Mesenchymal stem cell (in vitro differentiated cells and primary cell): ENCODE measurements at regions not wholly inside any gene's neighbourhood (a gene's known extent, or its start where the extent isn't known, plus 50 kb on each side); places are given as distances from the start of the nearest gene placed in this dataset.
A peak's percentile ranks its signal among the peaks of the same experiment; 100 is the strongest.

Experiments used
- DNase-seq: peaks from one replicate; pipeline ENCODE4 v3.0.0-alpha.2; 2013
- H2AFZ ChIP-seq: one replicate; pipeline ENCODE4 v1.6.1; 2013; ENCODE audit warnings: low read depth, mild to moderate bottlenecking, control low read depth, inconsistent platforms, low read length, moderate library complexity
- H2AK5ac ChIP-seq: 2 replicates; pipeline ENCODE4 v1.6.1; 2013; ENCODE audit warnings: low read length, moderate library complexity, mild to moderate bottlenecking, inconsistent platforms; ENCODE audit not compliant: severe bottlenecking
- H2BK120ac ChIP-seq: one replicate; pipeline ENCODE4 v1.6.1; 2013; ENCODE audit warnings: low read depth, mild to moderate bottlenecking, inconsistent platforms, low read length, moderate library complexity
- H2BK12ac ChIP-seq, 2 experiments: one replicate each; pipeline ENCODE4 v1.6.1; 2013; ENCODE audit warnings: inconsistent platforms in 2 of 2, low read length in 2 of 2, mild to moderate bottlenecking in 2 of 2, moderate library complexity in 2 of 2, control low read depth in 1 of 2
- H2BK15ac ChIP-seq: one replicate; pipeline ENCODE4 v1.6.1; 2013; ENCODE audit warnings: mild to moderate bottlenecking, low read depth, inconsistent platforms; ENCODE audit not compliant: poor library complexity, severe bottlenecking
- H2BK5ac ChIP-seq: 2 replicates; pipeline ENCODE4 v1.6.1; 2013; ENCODE audit warnings: low read depth, mild to moderate bottlenecking, low read length, control low read depth, inconsistent platforms; ENCODE audit not compliant: poor library complexity, severe bottlenecking
- H3K14ac ChIP-seq, 2 experiments: one replicate each; pipeline ENCODE4 v1.6.1; 2013; ENCODE audit warnings: inconsistent platforms in 2 of 2, low read length in 2 of 2, control low read depth in 1 of 2, mild to moderate bottlenecking in 1 of 2, moderate library complexity in 1 of 2
- H3K18ac ChIP-seq, 2 experiments: one replicate each; pipeline ENCODE4 v1.6.1; 2013; ENCODE audit warnings: inconsistent platforms in 2 of 2, low read length in 2 of 2, control low read depth in 1 of 2, low read depth in 1 of 2, mild to moderate bottlenecking in 1 of 2
- H3K23ac ChIP-seq, 2 experiments: one replicate each; pipeline ENCODE4 v1.6.1; 2013; ENCODE audit warnings: inconsistent platforms in 2 of 2, low read length in 2 of 2, mild to moderate bottlenecking in 2 of 2, moderate library complexity in 2 of 2, control low read depth in 1 of 2
- H3K27ac ChIP-seq: 2 replicates; pipeline ENCODE4 v1.5.1; 2013; ENCODE audit warnings: mild to moderate bottlenecking, moderate library complexity, low read length, control low read depth, inconsistent platforms; ENCODE audit not compliant: poor library complexity, severe bottlenecking
- H3K27me3 ChIP-seq, 2 experiments: 2 replicates each; pipeline versions ENCODE4 v1.6.1 to v1.7.0; 2013; ENCODE audit warnings: low read length in 2 of 2, mild to moderate bottlenecking in 2 of 2, moderate library complexity in 2 of 2, control low read depth in 1 of 2, inconsistent platforms in 1 of 2; ENCODE audit not compliant: control insufficient read depth in 1 of 2, insufficient read depth in 1 of 2
- H3K36me3 ChIP-seq, 2 experiments: 2 replicates each; pipeline versions ENCODE4 v1.6.1 to v1.7.0; 2013; ENCODE audit warnings: low read length in 2 of 2, control low read depth in 1 of 2, inconsistent platforms in 1 of 2, low read depth in 1 of 2, mild to moderate bottlenecking in 1 of 2; ENCODE audit not compliant: insufficient read depth in 2 of 2, control insufficient read depth in 1 of 2
- H3K4ac ChIP-seq, 2 experiments: one replicate each; pipeline ENCODE4 v1.6.1; 2013; ENCODE audit warnings: inconsistent platforms in 2 of 2, low read length in 2 of 2, mild to moderate bottlenecking in 2 of 2, moderate library complexity in 2 of 2, control low read depth in 1 of 2, low read depth in 1 of 2
- H3K4me1 ChIP-seq: 2 replicates; pipeline ENCODE4 v1.6.1; 2013; ENCODE audit warnings: low read depth, low read length, control low read depth; ENCODE audit not compliant: control insufficient read depth, insufficient read depth
- H3K4me2 ChIP-seq: 2 replicates; pipeline ENCODE4 v1.6.1; 2013; ENCODE audit warnings: low read length, mild to moderate bottlenecking, inconsistent platforms; ENCODE audit not compliant: poor library complexity, severe bottlenecking
- H3K4me3 ChIP-seq, 2 experiments: 2 replicates each; pipeline versions ENCODE4 v1.5.1 to v1.7.0; 2013; ENCODE audit warnings: low read length in 2 of 2, mild to moderate bottlenecking in 2 of 2, control low read depth in 1 of 2, low read depth in 1 of 2; ENCODE audit not compliant: insufficient read depth in 1 of 2
- H3K79me1 ChIP-seq: replicated peaks from 2 replicates; pipeline ENCODE4 v1.6.1; 2013; ENCODE audit warnings: mild to moderate bottlenecking, control low read depth, low read length, inconsistent platforms; ENCODE audit not compliant: poor library complexity, severe bottlenecking
- H3K9ac ChIP-seq: 2 replicates; pipeline ENCODE4 v1.7.0; 2013; ENCODE audit warnings: mild to moderate bottlenecking, low read length, moderate library complexity
- H3K9me3 ChIP-seq: 2 replicates; pipeline ENCODE4 v1.7.0; 2013; ENCODE audit warnings: mild to moderate bottlenecking, low read length; ENCODE audit not compliant: control insufficient read depth
- H4K8ac ChIP-seq: one replicate; pipeline ENCODE4 v1.6.1; 2013; ENCODE audit warnings: inconsistent platforms, mild to moderate bottlenecking, low read length, moderate library complexity
- H4K91ac ChIP-seq: one replicate; pipeline ENCODE4 v1.6.1; 2013; ENCODE audit warnings: mild to moderate bottlenecking, low read length, inconsistent platforms
- WGBS: methylation state at CpG from one replicate; pipeline ENCODE4 v1.1.7; 2013; ENCODE audit warnings: mixed read lengths; 5-methylcytosine and 5-hydroxymethylcytosine counted together

GRCh38 chr12:13390918-13391317 is 194.4 kb downstream of the EMP1 start:
- H2BK12ac ChIP-seq: no peak overlapping the region

GRCh38 chr12:13390381-13390861 is 193.9 kb downstream of the EMP1 start:
- H2BK12ac ChIP-seq: no peak overlapping the region
- no peaks in the 10 kb centered on the region for H3K9me3 ChIP-seq
- no peak overlapping the region for H3K23ac ChIP-seq
- H3K9ac ChIP-seq: peak overlapping the region; percentile 26
- no peak overlapping the region for H4K8ac ChIP-seq
- H2BK15ac ChIP-seq: no peak overlapping the region
- peaks cover 6 to 7% of the 10 kb centered on the region in 2 experiments for H3K27me3 ChIP-seq
- no peak overlapping the region for H2AFZ ChIP-seq
- no peaks in the 10 kb centered on the region for H3K36me3 ChIP-seq
- no peak overlapping the region for H2BK120ac ChIP-seq
- peak overlapping the region in 1 of 2 experiments; percentile 19 for H3K4me3 ChIP-seq
- no peak overlapping the region for H3K14ac ChIP-seq
- WGBS: 79% methylated on average over 9 of the region's 10 CpGs
- DNase-seq: no peak
- no peak overlapping the region for H4K91ac ChIP-seq
- no peak overlapping the region for H3K4me2 ChIP-seq
- no peak overlapping the region for H3K18ac ChIP-seq
- H3K79me1 ChIP-seq: no peaks in the 10 kb centered on the region
- H2AK5ac ChIP-seq: no peak overlapping the region
- no peak overlapping the region for H3K4ac ChIP-seq
- no peak overlapping the region for H3K27ac ChIP-seq
- no peak overlapping the region for H2BK5ac ChIP-seq
- H3K4me1 ChIP-seq: no peaks in the 10 kb centered on the region

More at GRCh38 chr12:13390918-13391317, 194.4 kb downstream of the EMP1 start:
- H3K36me3 ChIP-seq: no peaks in the 10 kb centered on the region
- no peak overlapping the region for H3K23ac ChIP-seq
- 88% methylated on average over 7 of the region's 7 CpGs for WGBS
- H3K18ac ChIP-seq: no peak overlapping the region
- peaks cover 6 to 7% of the 10 kb centered on the region in 2 experiments for H3K27me3 ChIP-seq
- H2BK5ac ChIP-seq: no peak overlapping the region
- H3K4ac ChIP-seq: no peak overlapping the region
- no peak overlapping the region for H2BK120ac ChIP-seq
- no peak overlapping the region for H4K91ac ChIP-seq
- peak overlapping the region in 1 of 2 experiments; percentile 19 for H3K4me3 ChIP-seq
- peak overlapping the region; percentile 26 for H3K9ac ChIP-seq
- no peaks in the 10 kb centered on the region for H3K79me1 ChIP-seq
- DNase-seq: no peak
- H4K8ac ChIP-seq: no peak overlapping the region
- H3K9me3 ChIP-seq: no peaks in the 10 kb centered on the region
- no peak overlapping the region for H3K4me2 ChIP-seq
- no peak overlapping the region for H3K14ac ChIP-seq
- no peak overlapping the region for H2BK15ac ChIP-seq
- H3K4me1 ChIP-seq: no peaks in the 10 kb centered on the region
- no peak overlapping the region for H2AK5ac ChIP-seq
- no peak overlapping the region for H3K27ac ChIP-seq
- H2AFZ ChIP-seq: no peak overlapping the region

GRCh38 chr12:13387101-13387500 is 190.6 kb downstream of the EMP1 start:
- Histone ChIP-seq H3K4me2 (no peak overlapping the region), H3K9ac (no peak overlapping the region), H2AFZ (no peak overlapping the region), H4K91ac (no peak overlapping the region), H2BK5ac (no peak overlapping the region), H3K79me1 (no peaks in the 10 kb centered on the region), H3K4me1 (no peaks in the 10 kb centered on the region), H3K9me3 (no peaks in the 10 kb centered on the region), H3K36me3 (no peaks in the 10 kb centered on the region), H2AK5ac (no peak overlapping the region), H3K27me3 (peaks cover 6 to 7% of the 10 kb centered on the region in 2 experiments), H2BK15ac (no peak overlapping the region), H2BK120ac (no peak overlapping the region), H3K23ac (no peak overlapping the region), H3K14ac (no peak overlapping the region), H3K4ac (no peak overlapping the region), H3K4me3 (no peak overlapping the region), H2BK12ac (no peak overlapping the region), H3K27ac (no peak overlapping the region), H4K8ac (no peak overlapping the region), H3K18ac (no peak overlapping the region)
- DNase-seq: no peak
- WGBS: 61% methylated on average over 4 of the region's 6 CpGs

DNA sequence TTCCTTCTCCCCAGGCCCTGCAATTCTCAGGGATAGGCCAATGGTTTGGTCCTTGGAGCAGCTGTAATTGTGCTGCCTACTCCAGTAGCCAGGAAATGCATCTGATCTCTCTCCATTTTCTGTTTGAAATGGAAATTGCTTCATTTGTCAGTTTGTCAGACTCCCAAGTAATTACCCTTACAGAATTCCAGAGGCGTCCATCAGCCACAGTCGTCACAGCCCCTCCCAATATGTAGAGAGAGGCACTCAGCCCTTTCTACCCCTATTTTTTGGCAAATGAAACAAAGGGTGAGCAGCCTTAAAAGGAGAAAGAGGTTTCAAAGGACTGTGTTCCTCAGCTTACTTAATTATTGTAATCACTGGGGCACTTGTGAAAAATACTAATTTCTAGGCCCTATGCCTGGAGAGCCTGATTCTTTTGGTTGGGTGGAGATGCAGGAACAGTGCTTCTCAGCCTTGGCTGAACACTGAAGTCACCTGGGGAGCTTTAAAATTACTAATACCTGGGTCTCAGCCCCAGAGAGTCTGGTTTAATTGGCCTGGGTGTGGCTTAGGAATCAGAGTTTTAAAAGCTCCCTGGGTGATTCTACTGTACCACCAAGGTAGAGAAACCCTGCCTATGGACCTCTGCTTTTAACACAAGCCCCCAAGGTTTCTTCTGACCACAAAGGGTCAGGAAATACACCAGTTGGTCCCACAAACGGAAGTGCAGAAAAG is 190.0 kb downstream of the EMP1 start:
- Histone ChIP-seq H4K91ac (no peak overlapping the region), H3K27ac (no peak overlapping the region), H2AFZ (no peak overlapping the region), H2BK120ac (no peak overlapping the region), H2AK5ac (no peak overlapping the region), H3K4me3 (no peak overlapping the region), H3K4me1 (no peaks in the 10 kb centered on the region), H3K9ac (no peak overlapping the region), H2BK5ac (no peak overlapping the region), H3K4me2 (no peak overlapping the region), H2BK12ac (no peak overlapping the region), H3K23ac (no peak overlapping the region), H3K14ac (no peak overlapping the region), H2BK15ac (no peak overlapping the region), H3K9me3 (no peaks in the 10 kb centered on the region), H3K79me1 (no peaks in the 10 kb centered on the region), H3K4ac (no peak overlapping the region), H3K27me3 (peaks cover 6 to 7% of the 10 kb centered on the region in 2 experiments), H3K36me3 (no peaks in the 10 kb centered on the region), H4K8ac (no peak overlapping the region), H3K18ac (no peak overlapping the region)
- no peak for DNase-seq
- WGBS: 46% methylated on average over 3 of the region's 3 CpGs
